HCT116 (cell line): ENCODE measurements at regions not wholly inside any gene's neighbourhood (a gene's known extent, or its start where the extent isn't known, plus 50 kb on each side); places are given as distances from the start of the nearest gene placed in this dataset.

Experiments used
- ATAC-seq: fragments of 200-7000 bp; cut with Tn5 transposase; 2 replicates; pipeline ENCODE4 v1.9.1; 2020; ENCODE audit warnings: mild to moderate bottlenecking, moderate library complexity
- BruUV-seq: library from RNA; stranded (reverse); fragments of 400-500 nt; replicated peaks from 2 replicates; lab custom pipeline; 2021; lab: Mats Ljungman, UMichigan
- CTCF ChIA-PET: fragments of 300-600 bp; sonication (Branson Sonifier 250); formaldehyde crosslinking; loops from one replicate; lab custom pipeline; 2021; ENCODE audit warnings: antibody characterized with exemption; lab: Charles Lee
- POLR2A ChIA-PET: fragments of 300-600, 350-600 bp; sonication (Branson Sonifier 250); formaldehyde crosslinking; loops from one replicate; lab custom pipeline; 2021; ENCODE audit warnings: antibody characterized with exemption; lab: Charles Lee
- RAD21 ChIA-PET, 2 experiments: fragments of 300-600 bp; sonication (Branson Sonifier 250); formaldehyde crosslinking; loops; one replicate each; lab custom pipeline; 2023; ENCODE audit warnings: low total read pairs in 2 of 2; ENCODE audit not compliant: uncharacterized antibody in 2 of 2, unreplicated experiment in 2 of 2, low non-redundant PET in 1 of 2; lab: Charles Lee
- DNase-seq: peaks from one replicate; pipeline ENCODE4 v3.0.0-alpha.2; 2010; ENCODE audit warnings: low read depth, low spot score
- H2AFZ ChIP-seq: fragments of 200-600 bp; shearing (Covaris generic), sonication (generic); 2 replicates; pipeline ENCODE4 v1.6.1; 2017; ENCODE audit warnings: low read depth, mixed run types, mixed read lengths, antibody characterized with exemption, low read length; ENCODE audit not compliant: poor library complexity, severe bottlenecking
- H3K27ac ChIP-seq: 2 replicates; pipeline ENCODE4 v1.5.1; 2012; ENCODE audit warnings: low read depth, low read length
- H3K27me3 ChIP-seq: fragments of 200-600 bp; sonication (generic); 2 replicates; pipeline ENCODE4 v1.6.1; 2016; ENCODE audit warnings: mixed run types, low read length, mixed read lengths; ENCODE audit not compliant: insufficient read depth
- H3K36me3 ChIP-seq, 2 experiments: fragments of 200-500 bp in 1 of 2; fragments of 200-600 bp in 1 of 2; sonication (Bioruptor generic) in 1 of 2; sonication (generic) in 1 of 2; 2 replicates each; pipeline versions ENCODE4 v1.5.1 to v1.6.1; 2014 to 2016; ENCODE audit warnings: low read length in 2 of 2, inconsistent platforms in 1 of 2, mixed read lengths in 1 of 2, mixed run types in 1 of 2; ENCODE audit not compliant: insufficient read depth in 2 of 2, control insufficient read depth in 1 of 2
- H3K4me1 ChIP-seq, 2 experiments: fragments of 200-600 bp in 1 of 2; sonication (generic) in 1 of 2; 2 replicates each; pipeline versions ENCODE4 v1.5.1 to v1.6.1; 2012 to 2017; ENCODE audit warnings: low read length in 2 of 2, inconsistent platforms in 1 of 2, mild to moderate bottlenecking in 1 of 2, mixed read lengths in 1 of 2, mixed run types in 1 of 2, moderate library complexity in 1 of 2; ENCODE audit not compliant: insufficient read depth in 2 of 2, control insufficient read depth in 1 of 2
- H3K4me2 ChIP-seq: fragments of 200-600 bp; sonication (generic); 2 replicates; pipeline ENCODE4 v1.6.1; 2017; ENCODE audit warnings: mixed run types, low read length, mixed read lengths
- H3K4me3 ChIP-seq, 2 experiments: fragments of 200-600 bp in 1 of 2; sonication (generic) in 1 of 2; replicated peaks in 1 of 2; 2 replicates each; pipeline ENCODE4 v1.5.1; 2011 to 2016; ENCODE audit warnings: low read length in 2 of 2, control low read depth in 1 of 2, low read depth in 1 of 2, mild to moderate bottlenecking in 1 of 2, mixed read lengths in 1 of 2, mixed run types in 1 of 2
- H3K79me2 ChIP-seq: fragments of 200-600 bp; sonication (generic); 2 replicates; pipeline ENCODE4 v1.6.1; 2017; ENCODE audit warnings: mild to moderate bottlenecking, mixed run types, low read length, moderate library complexity, mixed read lengths; ENCODE audit not compliant: insufficient read depth
- H3K9ac ChIP-seq: fragments of 200-600 bp; sonication (generic); 2 replicates; pipeline ENCODE4 v1.6.1; 2016; ENCODE audit warnings: low read length, mixed read lengths
- H3K9me2 ChIP-seq: fragments of 200-600 bp; sonication (generic), shearing (Covaris generic); 2 replicates; pipeline ENCODE4 v1.6.1; 2017; ENCODE audit warnings: mixed run types, mild to moderate bottlenecking, moderate library complexity; ENCODE audit not compliant: insufficient read depth
- H3K9me3 ChIP-seq, 2 experiments: fragments of 200-500 bp in 1 of 2; fragments of 200-600 bp in 1 of 2; sonication (Bioruptor generic) in 1 of 2; sonication (generic) in 1 of 2; 2 replicates each; pipeline ENCODE4 v1.6.1; 2014 to 2017; ENCODE audit warnings: low read length in 2 of 2, mixed read lengths in 2 of 2, inconsistent platforms in 1 of 2, low read depth in 1 of 2, mild to moderate bottlenecking in 1 of 2, mixed run types in 1 of 2, moderate library complexity in 1 of 2; ENCODE audit not compliant: control insufficient read depth in 1 of 2, insufficient read depth in 1 of 2
- H4K20me1 ChIP-seq: fragments of 200-600 bp; sonication (generic), shearing (Covaris generic); 2 replicates; pipeline ENCODE4 v1.6.1; 2017; ENCODE audit warnings: mixed run types, mild to moderate bottlenecking, moderate library complexity; ENCODE audit not compliant: insufficient read depth
- CEBPB ChIP-seq: IDR thresholded peaks from 2 replicates; pipeline ENCODE4 v1.6.1; 2012; ENCODE audit warnings: low read depth
- CTCF ChIP-seq, 3 experiments: fragments of 200-600 bp in 1 of 3; sonication (generic) in 1 of 3; IDR thresholded peaks in 2 of 3; conservative IDR thresholded peaks in 1 of 3; 2 replicates each; pipeline ENCODE4 v1.5.1; 2012 to 2017; ENCODE audit warnings: low read depth in 2 of 3, low read length in 2 of 3, antibody characterized with exemption in 1 of 3, borderline replicate concordance in 1 of 3, control low read depth in 1 of 3, mild to moderate bottlenecking in 1 of 3, mixed read lengths in 1 of 3, mixed run types in 1 of 3, moderate library complexity in 1 of 3; ENCODE audit not compliant: insufficient read depth in 1 of 3
- EZH2 ChIP-seq: fragments of 200-600 bp; sonication (generic); IDR thresholded peaks from 2 replicates; pipeline ENCODE4 v1.6.1; 2017; ENCODE audit warnings: antibody characterized with exemption, mixed run types
- EZH2phosphoT487 ChIP-seq: fragments of 200-600 bp; IDR thresholded peaks from 2 replicates; pipeline ENCODE4 v1.6.1; 2018; ENCODE audit warnings: antibody characterized with exemption, borderline replicate concordance
- JUND ChIP-seq: IDR thresholded peaks from 2 replicates; pipeline ENCODE4 v1.6.1; 2012
- MAX ChIP-seq: IDR thresholded peaks from 2 replicates; pipeline ENCODE4 v1.6.1; 2012
- SIN3A ChIP-seq: IDR thresholded peaks from 2 replicates; pipeline ENCODE4 v1.6.1; 2012; ENCODE audit warnings: low read depth
- SRF ChIP-seq: IDR thresholded peaks from 2 replicates; pipeline ENCODE4 v1.6.1; 2012; ENCODE audit warnings: low read depth
- YY1 ChIP-seq: IDR thresholded peaks from 2 replicates; pipeline ENCODE4 v1.6.1; 2011; ENCODE audit warnings: low read length, low read depth, moderate library complexity, mild to moderate bottlenecking; ENCODE audit not compliant: insufficient replicate concordance; ENCODE audit errors: extremely low read depth
- ZBTB33 ChIP-seq: IDR thresholded peaks from 2 replicates; pipeline ENCODE4 v1.6.1; 2011; ENCODE audit warnings: mild to moderate bottlenecking, low read length, moderate library complexity; ENCODE audit not compliant: insufficient replicate concordance; ENCODE audit errors: extremely low read depth
- ZFX ChIP-seq: fragments of 450-650 bp; IDR thresholded peaks from 2 replicates; pipeline ENCODE4 v1.6.1; 2017
- ZNF274 ChIP-seq: fragments of 200-500 bp; sonication (Bioruptor generic); IDR thresholded peaks from 2 replicates; pipeline ENCODE4 v1.6.1; 2014; ENCODE audit warnings: mild to moderate bottlenecking, low read depth, low read length, inconsistent platforms
- intact Hi-C: fragments of 100-400 bp; cut with micrococcal nuclease; formaldehyde crosslinking; loops from 2 replicates; pipeline ENCODE4 v1.10.0; 2022

- Histone ChIP-seq H3K27me3 (no peaks in the 10 kb centered on the region), H2AFZ (no peak overlapping the region), H3K4me1 (peaks cover under 1 to 25% of the 10 kb centered on the region in 2 experiments; a peak in 1 of 4 replicates)
- no peak for ATAC-seq
- no peak for TF ChIP-seq JUND
- TF ChIP-seq MAX: no peak
- no peak for TF ChIP-seq EZH2phosphoT487
- no peak for TF ChIP-seq ZBTB33
- no peak for TF ChIP-seq SRF
- no peak for TF ChIP-seq SIN3A
- TF ChIP-seq EZH2: no peak
- no peak for TF ChIP-seq CEBPB
- TF ChIP-seq ZFX: no peak
- TF ChIP-seq, all 23 proteins: peak for 0
- H3K9me2 ChIP-seq: no peaks in the 10 kb centered on the region
- CTCF ChIA-PET: no interaction called here
- no TSS peak for BruUV-seq
- H3K27ac ChIP-seq: no peak overlapping the region
- H3K4me3 ChIP-seq: no peak overlapping the region
- no peak overlapping the region for H3K9ac ChIP-seq
- POLR2A ChIA-PET: no interaction called here
- intact Hi-C loops: no loop called here
- no peaks in the 10 kb centered on the region for H3K9me3 ChIP-seq
- H3K4me2 ChIP-seq: no peak overlapping the region
- no peaks in the 10 kb centered on the region for H4K20me1 ChIP-seq
- RAD21 ChIA-PET: no interaction called here
- no peak for DNase-seq
- no peaks in the 10 kb centered on the region for H3K79me2 ChIP-seq
- no peaks in the 10 kb centered on the region for H3K36me3 ChIP-seq
These were observed 52.1 kb upstream of the ARHGEF7 start for GRCh38 chr13:111062966-111063365.

GRCh38 chr13:111062305-111062704 is 52.8 kb upstream of the ARHGEF7 start:
- no peak overlapping the region for H3K9ac ChIP-seq
- ATAC-seq (no peak), DNase-seq (no peak)
- intact Hi-C loops: no loop called here
- no peak overlapping the region for H3K4me2 ChIP-seq
- H3K79me2 ChIP-seq: no peaks in the 10 kb centered on the region
- no peak overlapping the region for H3K4me3 ChIP-seq
- no peaks in the 10 kb centered on the region for H3K36me3 ChIP-seq
- TF ChIP-seq CTCF (IDR thresholded peaks at IDR 0.05 in 2 of 3, conservative IDR thresholded peaks at IDR 0.05 in 1 of 3; ENCODE audit: borderline replicate concordance in 1 of 3, insufficient read depth in 1 of 3, low read depth in 2 of 3, low read length in 2 of 3) (no peak), ZNF274 (no peak), YY1 (no peak)
- ChIA-PET POLR2A (no interaction called here), CTCF (no interaction called here), RAD21 (no interaction called here)
- no TSS peak for BruUV-seq
- H2AFZ ChIP-seq: no peak overlapping the region
- H3K4me1 ChIP-seq: peaks cover 0 to 22% of the 10 kb centered on the region in 2 experiments; a peak in 1 of 4 replicates
- H3K9me3 ChIP-seq: no peaks in the 10 kb centered on the region
- H4K20me1 ChIP-seq: no peaks in the 10 kb centered on the region
- H3K27me3 ChIP-seq: no peaks in the 10 kb centered on the region
- H3K9me2 ChIP-seq: no peaks in the 10 kb centered on the region
- H3K27ac ChIP-seq: no peak overlapping the region
